Activated CD4-positive, alpha-beta T cell treated with anti-CD3 and anti-CD28 coated beads, Interleukin-2, amount 10 ng/mL, durations not matched to agents 7 days and 5 days (primary cell): ENCODE measurements at regions not wholly inside any gene's neighbourhood (a gene's known extent, or its start where the extent isn't known, plus 50 kb on each side); places are given as distances from the start of the nearest gene placed in this dataset.

ENCODE experiments used
- CTCF ChIA-PET: fragments of 350-600 bp; sonication (Branson Sonifier 250); formaldehyde crosslinking; loops from one replicate; lab custom pipeline; 2021; ENCODE audit warnings: antibody characterized with exemption; lab: Charles Lee
- POLR2A ChIA-PET: fragments of 350-600 bp; sonication (Branson Sonifier 250); formaldehyde crosslinking; loops from one replicate; lab custom pipeline; 2021; ENCODE audit warnings: antibody characterized with exemption; lab: Charles Lee
- DNase-seq: peaks from one replicate; pipeline ENCODE4 v3.0.0-alpha.2; 2020
- H3K27ac Mint-ChIP-seq: one replicate; pipeline ENCODE4 v1.8.0; 2021; ENCODE audit warnings: mild to moderate bottlenecking, moderate library complexity, mixed read lengths
- H3K27me3 Mint-ChIP-seq: one replicate; pipeline ENCODE4 v1.8.0; 2021; ENCODE audit warnings: mixed read lengths
- H3K36me3 Mint-ChIP-seq: one replicate; pipeline ENCODE4 v1.8.0; 2021; ENCODE audit warnings: low read depth, mixed read lengths
- H3K4me1 Mint-ChIP-seq: one replicate; pipeline ENCODE4 v1.8.0; 2021; ENCODE audit warnings: mixed read lengths
- H3K4me3 Mint-ChIP-seq: one replicate; pipeline ENCODE4 v1.8.0; 2021; ENCODE audit warnings: mild to moderate bottlenecking, moderate library complexity, mixed read lengths
- H3K9me3 Mint-ChIP-seq: one replicate; pipeline ENCODE4 v1.8.0; 2021; ENCODE audit warnings: mixed read lengths

GRCh38 chr12:28925719-28926376 lies 223.2 kb upstream of the FAR2 start:
- CTCF ChIA-PET: no interaction called here
- no peaks in the 10 kb centered on the region for H3K4me1 Mint-ChIP-seq
- no peaks in the 10 kb centered on the region for H3K36me3 Mint-ChIP-seq
- H3K4me3 Mint-ChIP-seq: no peak overlapping the region
- no peaks in the 10 kb centered on the region for H3K27me3 Mint-ChIP-seq
- peaks cover 2% of the 10 kb centered on the region for H3K9me3 Mint-ChIP-seq
- no peak for DNase-seq
- H3K27ac Mint-ChIP-seq: no peak overlapping the region
- POLR2A ChIA-PET: no interaction called here

DNA sequence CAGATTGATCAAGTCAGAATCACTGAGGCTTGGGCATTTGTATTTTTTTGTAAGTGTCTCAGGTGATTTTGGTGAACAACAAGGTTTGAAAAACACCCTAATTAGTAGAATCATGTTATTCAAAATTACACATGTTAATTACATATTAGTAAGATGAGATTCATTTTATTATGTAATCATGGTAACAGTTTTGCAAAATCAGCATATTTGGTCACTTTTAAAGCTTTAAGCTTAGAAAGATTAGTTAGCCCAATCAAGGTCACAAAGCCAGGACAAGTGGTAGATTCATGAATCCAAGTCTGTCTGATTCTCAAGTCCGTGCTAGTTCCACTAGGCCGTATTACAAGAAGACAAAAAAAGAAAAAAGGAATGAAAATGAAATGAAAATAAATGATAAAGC lies 218.4 kb upstream of the FAR2 start:
- Mint-ChIP-seq H3K36me3 (no peaks in the 10 kb centered on the region), H3K4me1 (no peaks in the 10 kb centered on the region), H3K9me3 (no peaks in the 10 kb centered on the region), H3K4me3 (no peak overlapping the region), H3K27me3 (no peaks in the 10 kb centered on the region), H3K27ac (no peak overlapping the region)
- ChIA-PET POLR2A (no interaction called here), CTCF (no interaction called here)
- DNase-seq: no peak

DNA sequence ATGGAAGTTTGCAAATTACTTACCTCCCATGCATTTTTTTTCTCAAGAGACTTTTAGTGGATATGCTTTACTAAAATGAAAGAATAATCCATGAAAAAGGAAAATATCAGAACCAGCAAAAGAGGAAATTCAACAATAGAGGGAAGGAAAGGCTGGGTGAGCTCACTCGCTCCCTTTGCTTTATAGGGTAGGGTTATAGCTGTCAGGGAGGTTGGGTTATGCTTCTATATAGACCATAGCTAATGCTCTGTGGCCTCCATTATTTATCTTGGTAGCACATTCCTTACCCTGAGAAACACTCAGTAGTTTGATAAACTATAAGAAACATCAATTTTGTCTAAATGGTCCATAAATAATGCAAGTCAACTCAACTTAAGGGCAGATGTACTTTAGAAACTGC lies 215.9 kb upstream of the FAR2 start:
- H3K27ac Mint-ChIP-seq: no peak overlapping the region
- no peak for DNase-seq
- no peaks in the 10 kb centered on the region for H3K36me3 Mint-ChIP-seq
- no peaks in the 10 kb centered on the region for H3K4me1 Mint-ChIP-seq
- H3K4me3 Mint-ChIP-seq: no peak overlapping the region
- ChIA-PET POLR2A (no interaction called here), CTCF (interaction anchor here (0.9 kb wide), 1 partner anchor 13 kb away, joined by 3 read pairs; no protein-coding TSS in a partner anchor)
- no peaks in the 10 kb centered on the region for H3K27me3 Mint-ChIP-seq
- no peaks in the 10 kb centered on the region for H3K9me3 Mint-ChIP-seq

- H3K36me3 Mint-ChIP-seq: no peaks in the 10 kb centered on the region
- ChIA-PET CTCF (no interaction called here), POLR2A (no interaction called here)
- no peaks in the 10 kb centered on the region for H3K4me1 Mint-ChIP-seq
- no peaks in the 10 kb centered on the region for H3K9me3 Mint-ChIP-seq
- H3K4me3 Mint-ChIP-seq: no peak overlapping the region
- DNase-seq: no peak
- no peaks in the 10 kb centered on the region for H3K27me3 Mint-ChIP-seq
- no peak overlapping the region for H3K27ac Mint-ChIP-seq
Measured at GRCh38 chr12:28933864-28934527, 215.1 kb upstream of the FAR2 start.

DNA sequence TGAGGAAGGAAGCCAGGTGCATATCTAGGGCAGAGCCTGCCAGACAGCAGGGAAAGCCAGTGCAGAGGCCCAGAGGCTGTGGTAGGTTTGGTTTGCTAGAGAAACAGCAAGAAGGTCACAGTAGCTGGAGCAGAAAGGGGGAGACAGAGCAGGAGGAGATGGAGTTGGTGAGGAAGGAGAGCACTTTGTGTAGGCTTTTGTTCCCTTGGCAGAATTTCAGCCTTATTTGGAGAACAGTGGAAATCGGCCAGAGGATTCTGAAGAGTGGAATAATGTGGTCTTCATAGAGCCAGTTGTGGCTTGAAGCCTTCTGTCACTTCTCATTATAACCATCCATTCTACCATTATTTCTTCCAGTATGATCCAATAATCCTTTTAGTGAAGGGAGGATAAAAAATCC lies 212.9 kb upstream of the FAR2 start:
- no peaks in the 10 kb centered on the region for H3K4me1 Mint-ChIP-seq
- H3K36me3 Mint-ChIP-seq: no peaks in the 10 kb centered on the region
- H3K9me3 Mint-ChIP-seq: no peaks in the 10 kb centered on the region
- H3K27ac Mint-ChIP-seq: no peak overlapping the region
- POLR2A ChIA-PET: no interaction called here
- no peaks in the 10 kb centered on the region for H3K27me3 Mint-ChIP-seq
- no peak for DNase-seq
- CTCF ChIA-PET: no interaction called here
- no peak overlapping the region for H3K4me3 Mint-ChIP-seq

DNA sequence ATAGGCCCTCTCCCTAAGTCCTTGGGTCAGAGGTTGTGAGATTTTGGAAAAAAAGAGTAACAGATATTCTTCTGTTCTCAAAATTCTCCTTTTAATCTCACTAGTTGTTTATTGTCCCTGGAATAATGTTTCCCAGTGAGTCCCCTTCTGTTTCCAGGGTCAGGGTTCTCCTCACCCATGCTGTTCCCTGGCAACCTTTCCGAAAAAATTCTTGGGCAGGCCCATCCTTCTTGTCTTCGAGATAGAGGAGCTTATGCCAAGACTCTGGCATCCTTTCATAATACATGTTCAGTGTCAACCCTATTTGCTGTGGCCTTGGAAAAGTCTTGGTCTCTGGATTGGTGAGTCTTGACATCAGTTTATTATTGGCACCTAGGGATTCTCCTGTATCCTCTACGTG lies 212.4 kb upstream of the FAR2 start:
- ChIA-PET POLR2A (no interaction called here), CTCF (no interaction called here)
- Mint-ChIP-seq H3K27ac (no peak overlapping the region), H3K4me3 (no peak overlapping the region), H3K9me3 (no peaks in the 10 kb centered on the region), H3K4me1 (no peaks in the 10 kb centered on the region), H3K27me3 (no peaks in the 10 kb centered on the region), H3K36me3 (no peaks in the 10 kb centered on the region)
- no peak for DNase-seq

DNA sequence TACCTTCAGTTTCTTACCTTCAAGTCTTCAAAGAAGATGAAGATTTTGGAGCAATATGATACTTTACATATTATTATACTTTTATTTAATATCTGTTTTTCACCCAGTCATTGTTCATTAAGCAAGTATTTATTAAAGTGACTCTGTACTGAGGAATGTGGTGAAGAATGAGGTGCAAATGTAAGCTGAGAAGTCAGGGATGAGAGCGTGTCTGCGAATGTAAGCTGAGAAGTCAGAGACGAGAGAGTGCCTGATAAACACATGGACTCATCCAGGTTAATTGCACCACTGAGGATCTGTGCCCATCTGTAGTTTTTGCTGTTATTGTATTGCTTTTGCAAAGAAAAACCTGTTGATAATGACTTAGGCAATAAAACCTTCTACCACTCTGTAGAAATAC lies 211.9 kb upstream of the FAR2 start:
- H3K9me3 Mint-ChIP-seq: no peaks in the 10 kb centered on the region

DNA sequence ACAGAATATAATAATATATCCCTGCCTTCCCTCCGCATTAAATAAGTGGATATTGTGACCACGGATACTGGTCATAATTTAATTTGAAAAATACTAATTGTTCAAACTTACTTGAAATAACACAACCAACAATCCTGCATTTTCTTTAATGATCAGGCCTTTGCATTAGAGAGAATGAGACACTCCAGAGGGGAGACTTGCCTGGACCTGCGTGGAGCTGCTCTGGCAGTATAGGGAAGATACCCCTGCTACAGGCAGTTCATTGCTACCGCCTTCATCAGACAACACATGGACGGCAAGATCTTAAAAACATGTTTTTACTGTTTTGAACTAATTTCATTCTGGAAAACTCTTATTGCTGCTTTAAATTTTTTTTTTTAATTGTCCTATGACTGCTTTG lies 211.0 kb upstream of the FAR2 start:
- H3K4me3 Mint-ChIP-seq: no peak overlapping the region
- DNase-seq: no peak
- ChIA-PET POLR2A (no interaction called here), CTCF (no interaction called here)
- no peaks in the 10 kb centered on the region for H3K36me3 Mint-ChIP-seq
- no peaks in the 10 kb centered on the region for H3K4me1 Mint-ChIP-seq
- no peaks in the 10 kb centered on the region for H3K27me3 Mint-ChIP-seq
- H3K9me3 Mint-ChIP-seq: no peaks in the 10 kb centered on the region
- H3K27ac Mint-ChIP-seq: no peak overlapping the region

More for the DNA sequence above, 211.9 kb upstream of the FAR2 start:
- Mint-ChIP-seq H3K27me3 (no peaks in the 10 kb centered on the region), H3K27ac (no peak overlapping the region), H3K4me1 (no peaks in the 10 kb centered on the region), H3K36me3 (no peaks in the 10 kb centered on the region), H3K4me3 (no peak overlapping the region)
- DNase-seq: no peak
- ChIA-PET CTCF (no interaction called here), POLR2A (no interaction called here)

- ChIA-PET CTCF (no interaction called here), POLR2A (no interaction called here)
- H3K9me3 Mint-ChIP-seq: no peaks in the 10 kb centered on the region
- DNase-seq: no peak
- H3K27me3 Mint-ChIP-seq: no peaks in the 10 kb centered on the region
- H3K36me3 Mint-ChIP-seq: no peaks in the 10 kb centered on the region
- H3K4me1 Mint-ChIP-seq: no peaks in the 10 kb centered on the region
- no peak overlapping the region for H3K4me3 Mint-ChIP-seq
- no peak overlapping the region for H3K27ac Mint-ChIP-seq
Measured at GRCh38 chr12:28938581-28939235, 210.4 kb upstream of the FAR2 start.

DNA sequence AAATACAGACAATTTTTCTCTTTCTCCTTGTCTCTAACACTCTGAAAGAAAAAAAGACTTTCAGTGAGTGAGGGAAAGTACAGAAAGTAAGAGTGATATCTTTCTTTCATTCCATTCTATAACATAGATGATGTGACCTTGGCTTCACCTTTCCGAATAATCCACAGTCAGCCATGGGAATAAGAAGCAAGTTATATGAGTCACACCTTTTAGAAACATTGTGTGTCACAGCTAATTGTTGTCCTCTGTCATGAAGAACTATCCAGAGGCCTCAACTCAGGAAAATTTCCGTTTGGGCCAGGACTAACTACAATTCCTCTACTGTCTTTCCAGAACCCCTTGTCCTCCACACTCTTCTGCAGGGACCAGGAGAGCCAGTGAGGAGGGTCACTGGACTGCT lies 209.7 kb upstream of the FAR2 start:
- no peak for DNase-seq
- H3K4me3 Mint-ChIP-seq: no peak overlapping the region
- H3K27ac Mint-ChIP-seq: no peak overlapping the region
- no peaks in the 10 kb centered on the region for H3K9me3 Mint-ChIP-seq
- ChIA-PET CTCF (no interaction called here), POLR2A (no interaction called here)
- no peaks in the 10 kb centered on the region for H3K36me3 Mint-ChIP-seq
- no peaks in the 10 kb centered on the region for H3K27me3 Mint-ChIP-seq
- no peaks in the 10 kb centered on the region for H3K4me1 Mint-ChIP-seq

GRCh38 chr12:28941248-28941647 lies 207.8 kb upstream of the FAR2 start:
- no peaks in the 10 kb centered on the region for H3K36me3 Mint-ChIP-seq
- ChIA-PET POLR2A (no interaction called here), CTCF (no interaction called here)
- H3K4me3 Mint-ChIP-seq: no peak overlapping the region
- no peak for DNase-seq
- H3K9me3 Mint-ChIP-seq: no peaks in the 10 kb centered on the region
- no peaks in the 10 kb centered on the region for H3K27me3 Mint-ChIP-seq
- no peaks in the 10 kb centered on the region for H3K4me1 Mint-ChIP-seq
- H3K27ac Mint-ChIP-seq: no peak overlapping the region

DNA sequence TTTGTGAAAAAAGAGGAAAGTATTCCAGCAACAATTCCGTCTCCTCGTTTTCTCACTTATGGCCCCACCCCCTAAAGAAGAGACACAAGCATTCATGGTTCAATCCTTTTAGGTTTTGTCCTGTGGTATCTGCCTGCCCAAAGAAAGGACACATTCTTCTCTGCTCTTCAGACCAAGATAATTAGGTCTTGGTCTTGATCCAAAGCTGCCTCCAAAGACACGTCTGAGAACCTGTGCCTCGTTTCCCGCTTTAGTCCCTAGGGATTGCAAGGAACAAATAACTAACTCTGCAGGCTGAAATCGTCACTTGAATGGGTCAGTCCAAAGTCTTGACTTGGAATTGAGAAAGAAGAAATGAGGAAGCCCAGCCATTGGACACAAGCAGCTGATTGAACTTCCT lies 202.7 kb upstream of the FAR2 start:
- H3K4me1 Mint-ChIP-seq: no peaks in the 10 kb centered on the region
- H3K27me3 Mint-ChIP-seq: peaks cover 1% of the 10 kb centered on the region

DNA sequence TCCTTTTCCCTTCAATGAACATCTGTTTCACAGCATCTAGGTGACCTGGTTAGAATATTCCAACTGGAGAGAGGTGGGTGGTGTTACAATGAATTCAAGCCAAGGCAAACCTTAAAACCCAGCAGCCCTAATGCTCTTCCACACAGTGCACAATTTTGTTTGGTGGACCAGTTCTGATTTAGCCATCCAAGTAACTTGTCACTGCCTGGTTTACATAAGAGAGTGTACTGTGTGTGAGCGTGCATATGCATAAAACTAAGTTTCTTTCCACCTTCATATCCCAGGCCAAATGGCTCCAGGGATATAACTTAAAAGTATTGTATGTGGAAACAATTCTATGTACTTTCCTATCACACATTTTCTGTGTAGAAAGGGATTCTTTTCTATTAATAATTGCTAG lies 200.4 kb upstream of the FAR2 start:
- CTCF ChIA-PET: no interaction called here
- POLR2A ChIA-PET: no interaction called here
- Mint-ChIP-seq H3K4me1 (no peaks in the 10 kb centered on the region), H3K36me3 (no peaks in the 10 kb centered on the region), H3K27ac (no peak overlapping the region), H3K4me3 (no peak overlapping the region), H3K9me3 (no peaks in the 10 kb centered on the region), H3K27me3 (peaks cover 3% of the 10 kb centered on the region)
- no peak for DNase-seq

More for the DNA sequence above, 202.7 kb upstream of the FAR2 start:
- DNase-seq: no peak
- CTCF ChIA-PET: interaction anchor here (0.8 kb wide), 1 partner anchor 14 kb away, joined by 3 read pairs; no protein-coding TSS in a partner anchor
- H3K4me3 Mint-ChIP-seq: no peak overlapping the region
- H3K27ac Mint-ChIP-seq: no peak overlapping the region
- POLR2A ChIA-PET: no interaction called here
- no peaks in the 10 kb centered on the region for H3K9me3 Mint-ChIP-seq
- no peaks in the 10 kb centered on the region for H3K36me3 Mint-ChIP-seq
